SK-N-MC (cell line): ENCODE measurements at regions not wholly inside any gene's neighbourhood (a gene's known extent, or its start where the extent isn't known, plus 50 kb on each side); places are given as distances from the start of the nearest gene placed in this dataset.

Experiments
- DNase-seq: peaks from one replicate; pipeline ENCODE4 v3.0.0-alpha.2; 2011; ENCODE audit warnings: low read depth, low spot score
- H3K27ac ChIP-seq: fragments of 200-600 bp; sonication (generic); 2 replicates; pipeline ENCODE4 v1.5.1; 2016; ENCODE audit warnings: mixed run types
- H3K36me3 ChIP-seq: fragments of 200-600 bp; sonication (generic); 2 replicates; pipeline ENCODE4 v1.6.1; 2017; ENCODE audit warnings: antibody characterized with exemption, low read length, mixed read lengths; ENCODE audit not compliant: insufficient read depth
- H3K4me3 ChIP-seq: fragments of 200-600 bp; sonication (generic); 2 replicates; pipeline ENCODE4 v1.5.1; 2016
- H3K9ac ChIP-seq: fragments of 200-600 bp; sonication (generic); 2 replicates; pipeline ENCODE4 v1.8.0; 2017; ENCODE audit warnings: mixed run types, mixed read lengths; ENCODE audit not compliant: insufficient read length
- H3K9me3 ChIP-seq: fragments of 200-600 bp; sonication (generic); 2 replicates; pipeline ENCODE4 v1.6.1; 2017; ENCODE audit warnings: low read depth, mild to moderate bottlenecking, antibody characterized with exemption, low read length, moderate library complexity, mixed read lengths
- EZH2 ChIP-seq: fragments of 200-600 bp; sonication (generic); IDR thresholded peaks from one replicate; pipeline ENCODE4 v1.6.1; 2017; ENCODE audit warnings: antibody characterized with exemption
- FOXP2 ChIP-seq: optimal IDR thresholded peaks from 2 replicates; pipeline ENCODE3; 2011; ENCODE audit warnings: mild to moderate bottlenecking, moderate library complexity; ENCODE audit not compliant: insufficient read depth; ENCODE audit errors: extremely low read length, control extremely low read depth
- POLR2AphosphoS5 ChIP-seq: IDR thresholded peaks from 2 replicates; pipeline ENCODE4 v1.6.1; 2012; ENCODE audit warnings: mild to moderate bottlenecking, low read depth, low read length, borderline replicate concordance

DNA sequence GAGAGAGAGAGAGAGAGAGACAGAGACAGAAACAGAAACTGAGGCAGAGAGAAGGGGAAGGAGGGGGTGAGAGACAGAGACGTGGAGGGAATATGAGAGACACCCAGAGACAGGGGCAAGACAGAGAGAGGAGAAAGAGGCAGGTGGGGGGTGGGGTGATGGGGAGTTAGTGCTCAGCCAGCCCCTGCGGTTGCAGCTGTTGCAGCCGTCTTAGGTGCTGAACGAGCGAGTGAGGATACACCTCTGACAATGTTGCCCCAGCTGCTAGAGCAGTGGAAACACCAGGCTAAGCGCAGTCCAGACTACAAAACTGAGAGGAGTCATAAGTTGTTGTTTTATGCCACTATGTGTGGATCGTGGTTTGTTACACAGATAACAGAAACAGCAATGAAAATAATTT, 328.2 kb upstream of the SHH start:
- no peak for TF ChIP-seq EZH2
- no peak for TF ChIP-seq POLR2AphosphoS5
- TF ChIP-seq FOXP2, result no peak
- no peaks in the 10 kb centered on the region for H3K9me3 ChIP-seq
- H3K36me3 ChIP-seq, result no peaks in the 10 kb centered on the region
- no peak overlapping the region for H3K4me3 ChIP-seq
- H3K9ac ChIP-seq, result no peak overlapping the region
- DNase-seq, result no peak
- H3K27ac ChIP-seq, result no peak overlapping the region

DNA sequence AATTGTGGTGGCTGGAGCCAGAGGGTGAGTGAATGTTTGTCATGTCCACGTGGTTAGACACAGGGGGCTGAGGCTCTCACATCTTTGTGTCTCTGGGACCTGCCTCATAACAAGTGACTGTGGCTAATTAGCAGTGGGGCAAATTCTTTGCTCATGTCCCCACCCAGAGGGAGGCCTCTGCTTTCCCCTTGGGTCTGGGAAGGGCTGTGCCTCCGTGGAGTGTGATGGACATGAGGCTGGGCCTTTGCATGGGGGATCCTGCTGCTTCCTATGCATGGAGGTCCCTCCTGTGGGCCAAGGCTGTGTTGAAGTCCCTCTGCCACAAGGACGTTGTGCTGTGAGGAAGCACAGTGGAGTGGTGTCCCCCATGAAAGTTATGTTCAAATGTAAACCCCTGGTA, 327.4 kb upstream of the SHH start:
- no peak for DNase-seq
- no peak overlapping the region for H3K9ac ChIP-seq
- no peak overlapping the region for H3K4me3 ChIP-seq
- H3K36me3 ChIP-seq, result no peaks in the 10 kb centered on the region
- H3K27ac ChIP-seq, result no peak overlapping the region
- TF ChIP-seq POLR2AphosphoS5, result no peak
- TF ChIP-seq EZH2, result no peak
- TF ChIP-seq FOXP2, result no peak
- no peaks in the 10 kb centered on the region for H3K9me3 ChIP-seq

DNA sequence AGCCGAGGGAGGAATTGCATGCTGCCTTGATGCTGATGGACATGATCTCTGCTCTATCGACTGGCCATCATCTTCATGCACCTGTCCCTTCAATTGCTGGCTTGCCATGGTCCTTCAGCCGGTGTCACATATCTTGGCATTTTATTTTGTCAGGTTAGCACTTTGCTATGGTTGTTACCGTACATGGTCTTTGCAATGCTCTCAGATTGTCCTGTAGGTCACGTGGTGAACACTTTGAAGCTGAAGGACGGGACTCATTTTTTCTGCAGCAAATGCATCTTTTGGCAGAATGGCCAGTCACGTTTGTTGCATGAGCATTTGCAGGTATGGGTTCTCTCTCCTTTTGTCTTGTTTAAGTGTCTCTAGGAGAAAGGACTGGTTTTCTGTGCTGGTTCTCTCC, 326.8 kb upstream of the SHH start:
- Histone ChIP-seq H3K9ac (no peak overlapping the region), H3K27ac (no peak overlapping the region), H3K4me3 (no peak overlapping the region), H3K36me3 (no peaks in the 10 kb centered on the region), H3K9me3 (no peaks in the 10 kb centered on the region)
- DNase-seq, result no peak
- TF ChIP-seq EZH2 (no peak), FOXP2 (no peak), POLR2AphosphoS5 (no peak)

DNA sequence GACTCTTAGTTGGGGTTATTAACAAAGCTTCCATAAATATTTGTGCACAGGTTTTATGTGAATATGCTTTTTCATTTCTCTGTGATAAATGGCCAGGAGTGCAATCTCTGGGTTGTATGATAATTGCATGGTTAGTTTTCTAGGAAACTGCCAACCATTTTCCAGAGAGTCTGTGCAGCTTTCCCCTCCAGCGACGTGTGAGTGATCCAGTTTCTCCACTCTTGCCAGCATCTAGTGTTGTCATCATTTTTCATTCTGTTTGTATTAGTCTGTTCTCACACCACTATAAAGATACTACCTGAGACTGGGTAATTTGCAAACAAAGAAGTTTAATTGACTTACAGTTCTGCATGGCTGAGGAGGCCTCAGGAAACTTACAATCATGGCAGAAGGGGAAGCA, 319.6 kb upstream of the SHH start:
- Histone ChIP-seq H3K27ac (no peak overlapping the region), H3K9ac (no peak overlapping the region), H3K9me3 (no peaks in the 10 kb centered on the region), H3K36me3 (no peaks in the 10 kb centered on the region), H3K4me3 (no peak overlapping the region)
- DNase-seq, result no peak
- TF ChIP-seq FOXP2, result no peak
- no peak for TF ChIP-seq EZH2

DNA sequence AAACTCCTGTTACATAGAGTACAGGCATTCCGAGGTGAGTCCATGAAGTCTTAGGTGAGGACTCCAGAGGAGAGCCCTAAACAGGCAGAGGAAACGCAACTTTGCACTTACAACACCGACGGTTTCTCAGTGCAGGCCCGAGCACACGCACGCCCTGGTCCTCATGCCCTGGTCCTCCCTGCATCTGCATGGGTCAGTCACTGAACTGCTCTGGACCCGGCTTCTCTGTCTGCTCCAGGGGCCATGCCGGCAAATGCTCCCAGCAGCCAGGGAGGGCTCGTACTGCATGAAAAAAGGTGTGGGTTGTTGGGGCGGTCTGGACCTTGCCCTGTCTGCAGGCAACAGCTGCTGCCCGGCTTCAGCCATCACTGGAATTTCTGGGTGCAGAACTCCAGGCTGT, 317.3 kb upstream of the SHH start:
- DNase-seq, result no peak
- Histone ChIP-seq H3K4me3 (no peak overlapping the region), H3K27ac (no peak overlapping the region), H3K9me3 (no peaks in the 10 kb centered on the region), H3K36me3 (no peaks in the 10 kb centered on the region), H3K9ac (no peak overlapping the region)
- no peak for TF ChIP-seq EZH2
- no peak for TF ChIP-seq FOXP2
- no peak for TF ChIP-seq POLR2AphosphoS5

DNA sequence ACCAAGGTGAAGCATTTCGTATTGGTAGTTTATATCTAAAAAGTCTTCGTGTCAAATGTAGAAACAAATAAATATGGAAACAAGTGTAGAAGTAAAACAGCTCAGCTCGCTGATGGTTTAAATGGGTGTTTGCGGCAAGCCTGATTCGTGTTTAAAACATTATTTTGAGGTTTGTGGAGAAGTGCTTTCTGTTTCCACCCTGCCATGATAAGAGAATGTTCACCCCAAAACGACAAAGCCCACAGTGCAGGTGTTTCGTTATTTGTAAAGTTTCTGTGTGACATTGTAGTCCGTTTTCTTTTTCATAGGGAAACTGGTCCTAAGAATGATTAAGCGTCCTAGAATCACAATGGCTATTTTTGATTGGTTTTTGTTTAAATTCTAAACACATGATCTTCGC, 316.2 kb upstream of the SHH start:
- no peak overlapping the region for H3K4me3 ChIP-seq
- no peaks in the 10 kb centered on the region for H3K36me3 ChIP-seq
- H3K9me3 ChIP-seq, result no peaks in the 10 kb centered on the region
- TF ChIP-seq EZH2, result no peak
- TF ChIP-seq FOXP2, result no peak
- TF ChIP-seq POLR2AphosphoS5, result no peak
- H3K9ac ChIP-seq, result no peak overlapping the region
- DNase-seq, result no peak
- no peak overlapping the region for H3K27ac ChIP-seq

DNA sequence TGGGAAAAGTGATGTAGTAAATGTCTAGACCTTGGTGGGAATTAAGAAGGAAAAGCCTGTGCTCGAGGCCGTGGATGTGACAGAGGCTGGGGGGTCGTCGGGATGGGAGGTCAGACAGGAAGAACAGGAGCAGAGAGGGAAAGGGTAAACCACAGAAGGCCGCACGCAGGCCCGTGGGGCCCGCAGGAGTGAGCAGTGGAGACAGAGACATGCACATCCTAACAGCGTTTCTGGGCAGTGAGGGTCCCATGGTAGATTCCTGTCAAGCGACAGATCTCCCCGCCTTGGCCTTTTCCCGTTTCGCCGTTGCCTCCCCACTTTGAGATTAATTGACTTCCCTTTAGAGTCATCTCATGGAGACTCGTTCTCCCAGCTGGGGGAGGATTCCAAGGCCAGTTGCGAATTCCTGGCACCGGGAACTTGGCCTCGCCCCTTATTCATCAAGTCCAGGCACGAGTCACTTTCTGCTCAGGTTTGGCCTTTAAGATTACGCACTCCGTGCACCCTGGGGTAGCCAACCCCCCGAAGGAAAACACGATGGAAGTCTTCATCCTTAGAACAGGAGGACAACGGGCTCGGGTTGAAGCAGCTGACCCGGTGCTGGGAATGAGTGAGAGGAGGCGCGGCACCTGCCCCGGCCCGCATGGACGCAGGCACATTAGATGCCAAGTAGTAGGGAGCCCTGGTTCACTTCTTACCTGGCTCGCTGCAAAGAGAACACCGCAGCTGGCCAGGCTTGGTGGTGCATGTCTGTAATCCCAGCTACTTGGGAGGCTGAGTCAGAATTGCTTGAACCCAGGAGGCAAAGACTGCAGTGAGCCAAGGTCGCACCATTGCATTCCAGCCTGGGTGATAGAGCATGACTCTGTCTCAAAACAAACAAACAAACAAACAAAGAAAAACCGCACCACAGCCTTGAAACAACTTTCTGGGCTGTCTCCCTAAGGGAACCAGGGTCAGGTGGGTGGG, 315.2 kb upstream of the SHH start:
- no peak overlapping the region for H3K4me3 ChIP-seq
- no peak for DNase-seq
- no peaks in the 10 kb centered on the region for H3K9me3 ChIP-seq
- H3K27ac ChIP-seq, result no peak overlapping the region
- no peak for TF ChIP-seq POLR2AphosphoS5
- TF ChIP-seq EZH2, result no peak
- no peak for TF ChIP-seq FOXP2
- no peak overlapping the region for H3K9ac ChIP-seq
- H3K36me3 ChIP-seq, result no peaks in the 10 kb centered on the region

DNA sequence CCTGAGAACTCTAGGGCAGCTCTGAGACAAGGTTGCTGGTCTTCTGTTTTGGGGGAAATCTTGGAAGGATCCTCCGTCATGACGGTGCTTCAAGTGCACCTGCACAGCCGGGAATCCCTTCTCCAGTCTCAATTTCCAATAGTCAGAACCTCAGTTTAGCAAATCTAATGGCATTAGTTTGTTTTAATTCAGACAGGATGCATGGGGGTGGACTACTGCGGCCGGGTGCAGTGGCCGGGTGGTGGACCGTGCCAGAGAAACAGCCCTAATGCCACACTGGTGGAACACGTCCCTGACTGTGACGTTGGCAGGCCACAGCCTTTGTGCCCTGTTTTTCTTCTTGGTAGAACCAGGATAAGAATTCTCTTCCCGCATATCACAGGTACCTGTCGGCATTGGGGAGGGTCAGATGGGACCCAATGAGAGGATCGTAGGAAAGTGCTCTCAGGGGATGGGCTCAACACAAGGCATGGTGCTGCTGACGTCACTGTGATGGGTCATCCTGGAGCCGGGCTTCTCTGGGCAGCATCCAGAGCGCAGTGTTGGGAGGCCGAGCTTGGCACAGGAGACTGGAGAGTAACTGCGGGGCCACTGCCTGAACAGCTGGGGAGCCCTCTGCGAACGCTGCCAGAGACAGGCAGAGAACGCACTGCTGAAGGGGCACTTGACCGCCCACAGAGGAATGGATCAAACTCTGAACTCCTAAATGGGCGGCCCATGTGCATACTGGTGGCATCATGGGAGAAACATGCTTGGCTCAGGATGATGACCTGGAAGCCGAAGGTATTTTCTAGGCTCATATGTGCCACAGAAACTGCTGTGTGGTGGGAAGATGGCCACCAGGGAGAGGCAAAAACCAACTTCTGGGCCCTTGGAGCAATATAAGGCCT, 313.8 kb upstream of the SHH start:
- TF ChIP-seq POLR2AphosphoS5, result no peak
- no peak for TF ChIP-seq FOXP2
- TF ChIP-seq EZH2, result no peak
- Histone ChIP-seq H3K4me3 (no peak overlapping the region), H3K9ac (no peak overlapping the region), H3K27ac (no peak overlapping the region), H3K36me3 (no peaks in the 10 kb centered on the region), H3K9me3 (no peaks in the 10 kb centered on the region)
- no peak for DNase-seq
